IPS DF 6.9 (cell line): ENCODE measurements at regions not wholly inside any gene's neighbourhood (a gene's known extent, or its start where the extent isn't known, plus 50 kb on each side); places are given as distances from the start of the nearest gene placed in this dataset.

ENCODE experiments used
- DNase-seq: peaks from one replicate; pipeline ENCODE4 v3.0.0-alpha.2; 2013; ENCODE audit warnings: low read depth, low spot score
- H3K27ac ChIP-seq: one replicate; pipeline ENCODE4 v1.5.1; 2013; ENCODE audit warnings: low read length, control low read depth
- H3K27me3 ChIP-seq: 2 replicates; pipeline ENCODE4 v1.6.1; 2013; ENCODE audit warnings: mild to moderate bottlenecking, low read length; ENCODE audit not compliant: control insufficient read depth, insufficient read depth
- H3K36me3 ChIP-seq: 2 replicates; pipeline ENCODE4 v1.6.1; 2013; ENCODE audit warnings: low read length; ENCODE audit not compliant: control insufficient read depth, insufficient read depth
- H3K4me1 ChIP-seq: 2 replicates; pipeline ENCODE4 v1.6.1; 2013; ENCODE audit warnings: low read length; ENCODE audit not compliant: control insufficient read depth, insufficient read depth
- H3K4me3 ChIP-seq: 2 replicates; pipeline ENCODE4 v1.5.1; 2013; ENCODE audit warnings: mild to moderate bottlenecking, low read length
- H3K9me3 ChIP-seq: 2 replicates; pipeline ENCODE4 v1.6.1; 2013; ENCODE audit warnings: low read length, inconsistent platforms; ENCODE audit not compliant: control insufficient read depth, insufficient read depth
- WGBS: extraction: QIAGEN DNeasy Blood & Tissue Kit; methylation state at CpG from one replicate; pipeline ENCODE4 v1.1.7; 2013; ENCODE audit warnings: mixed read lengths, missing lambda C conversion rate; ENCODE audit not compliant: insufficient read length, insufficient coverage; 5-methylcytosine and 5-hydroxymethylcytosine counted together

DNA sequence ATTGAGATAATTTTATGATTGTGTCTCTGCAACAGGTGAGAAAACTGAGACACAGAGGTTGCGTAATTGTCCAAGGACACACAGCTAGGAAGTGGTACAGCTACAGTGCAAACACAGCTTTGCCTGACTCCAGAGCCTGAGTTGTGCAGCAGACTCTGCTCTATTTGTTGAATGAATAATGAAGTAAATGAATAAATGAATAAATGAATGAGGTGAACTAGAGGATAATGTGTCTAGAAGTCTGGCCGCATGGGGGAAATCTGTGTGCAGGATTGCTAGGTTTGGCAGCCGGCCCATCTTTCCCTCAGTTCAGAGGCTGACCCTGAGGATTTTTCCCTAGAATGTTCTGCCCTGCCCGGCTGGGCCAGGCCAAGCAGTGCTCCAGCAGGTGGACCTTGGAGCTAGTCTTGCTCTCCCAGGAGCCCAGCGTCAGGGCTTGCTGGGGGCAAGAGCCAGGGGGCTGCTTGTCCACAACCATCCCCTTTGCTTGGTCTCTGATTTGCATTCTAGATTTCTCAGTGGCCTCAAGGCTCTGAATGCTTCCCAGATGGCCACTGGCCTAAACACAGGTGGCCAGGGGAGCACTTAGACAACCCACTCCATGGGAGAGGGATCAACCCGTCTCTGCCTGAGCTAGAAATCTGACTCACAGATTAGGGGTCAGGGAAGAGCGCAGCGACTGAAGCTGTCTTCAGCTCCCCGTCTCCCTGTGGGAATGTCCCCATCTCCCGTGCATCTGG is 225.2 kb downstream of the C12orf75 start:
- no peaks in the 10 kb centered on the region for H3K36me3 ChIP-seq
- DNase-seq, result no peak
- H3K27ac ChIP-seq, result no peak overlapping the region
- H3K4me3 ChIP-seq, result no peak overlapping the region
- no peaks in the 10 kb centered on the region for H3K27me3 ChIP-seq
- no peaks in the 10 kb centered on the region for H3K4me1 ChIP-seq
- H3K9me3 ChIP-seq, result no peaks in the 10 kb centered on the region
- no CpG with 5 or more reads among the region's 10 CpGs for WGBS

DNA sequence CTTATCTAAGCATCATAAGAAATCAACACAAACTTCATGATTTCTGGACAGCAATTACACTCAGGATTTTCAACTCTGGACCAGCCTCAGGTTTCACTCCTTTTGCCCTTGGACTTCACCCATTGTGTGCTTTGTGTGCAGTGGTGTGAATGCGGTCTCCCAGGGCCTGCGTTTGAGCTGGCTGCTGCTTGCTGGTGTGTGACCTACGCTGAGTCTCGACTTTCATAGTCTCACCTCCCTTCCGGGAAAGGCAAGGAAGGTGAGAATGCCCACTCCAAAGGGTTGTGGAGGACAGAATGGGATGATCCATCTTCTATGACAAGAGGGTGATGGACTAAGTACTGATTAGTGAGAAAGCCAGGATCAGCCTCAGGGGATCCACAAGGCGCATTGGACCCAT is 228.8 kb downstream of the C12orf75 start:
- Histone ChIP-seq H3K4me3 (no peak overlapping the region), H3K9me3 (no peaks in the 10 kb centered on the region), H3K27me3 (no peaks in the 10 kb centered on the region), H3K4me1 (peaks cover 3% of the 10 kb centered on the region; the same call in 1 of the 2 replicates), H3K27ac (no peak overlapping the region), H3K36me3 (no peaks in the 10 kb centered on the region)
- WGBS, result no CpG with 5 or more reads among the region's 6 CpGs
- DNase-seq, result no peak

DNA sequence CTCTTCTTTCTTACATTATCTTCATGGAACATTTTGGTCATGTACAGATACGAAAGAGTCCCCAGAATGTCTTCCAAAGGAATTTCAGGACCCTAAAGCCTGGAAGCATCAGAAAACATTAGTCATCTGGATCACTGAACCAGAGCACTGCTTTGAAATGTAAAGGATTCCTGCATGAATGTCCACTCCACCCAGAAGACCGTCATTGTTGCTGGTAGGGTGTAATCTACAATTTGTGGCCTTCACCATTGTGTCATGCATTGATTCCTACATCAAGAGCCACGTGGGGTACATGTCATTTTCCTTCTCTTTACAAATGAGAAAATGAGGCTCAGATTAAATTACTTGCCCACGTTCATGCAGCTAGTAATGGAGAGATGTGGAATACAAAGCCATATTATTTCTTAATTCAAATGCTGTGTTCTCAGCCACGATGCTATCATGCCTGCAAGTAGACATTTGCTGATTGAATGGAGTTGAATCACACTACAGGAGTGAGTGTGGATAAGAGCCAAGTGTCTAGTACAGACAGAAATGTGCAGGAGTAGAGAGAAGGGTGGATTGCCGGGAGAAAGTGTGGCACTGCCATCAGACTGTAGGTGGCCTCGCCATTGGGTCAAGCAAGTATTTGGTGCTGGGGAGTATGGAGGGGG is 231.2 kb downstream of the C12orf75 start:
- DNase-seq, result no peak
- no peak overlapping the region for H3K27ac ChIP-seq
- H3K9me3 ChIP-seq, result no peaks in the 10 kb centered on the region
- H3K4me3 ChIP-seq, result no peak overlapping the region
- no peaks in the 10 kb centered on the region for H3K27me3 ChIP-seq
- peaks cover 3% of the 10 kb centered on the region; the same call in 1 of the 2 replicates for H3K4me1 ChIP-seq
- WGBS, result no CpG with 5 or more reads among the region's 7 CpGs
- H3K36me3 ChIP-seq, result no peaks in the 10 kb centered on the region

DNA sequence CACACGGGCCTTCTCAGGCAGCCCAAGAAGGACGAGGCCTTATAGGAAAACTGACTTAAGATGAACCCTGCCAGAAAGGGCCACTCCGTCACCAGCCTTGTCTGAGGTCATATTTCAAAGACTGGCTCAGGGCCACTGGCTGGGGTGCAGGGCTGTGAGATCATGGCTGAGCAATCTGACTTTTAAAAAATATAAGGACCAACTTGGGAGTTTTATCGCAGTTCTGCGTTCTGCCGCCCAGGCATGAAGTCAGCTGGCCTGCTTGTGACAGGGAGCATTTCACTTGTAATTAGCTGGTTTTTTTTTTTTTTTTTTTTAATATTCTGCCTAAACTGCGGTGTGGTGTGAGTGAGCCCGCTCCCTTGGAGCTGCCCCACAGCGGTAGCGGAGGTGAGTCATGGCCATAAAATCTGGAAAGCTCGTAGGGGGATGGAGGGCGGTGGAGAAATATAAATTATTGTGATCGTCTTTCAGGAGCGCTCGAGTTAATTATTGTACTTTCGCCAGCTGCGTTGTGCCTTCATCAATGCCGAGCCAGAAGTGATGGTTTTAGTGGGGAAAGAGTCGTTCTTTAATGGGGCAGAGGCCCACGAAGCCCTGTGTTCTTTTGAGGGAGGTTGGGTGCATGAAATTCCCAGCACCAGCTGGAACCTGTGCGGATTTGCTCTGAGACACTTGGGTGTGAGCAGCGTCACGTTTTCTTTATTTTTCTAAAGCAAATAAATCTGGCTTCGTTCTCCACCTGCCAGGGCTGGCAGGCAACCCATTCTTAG is 231.9 kb downstream of the C12orf75 start:
- no CpG with 5 or more reads among the region's 24 CpGs for WGBS
- H3K27ac ChIP-seq, result no peak overlapping the region

DNA sequence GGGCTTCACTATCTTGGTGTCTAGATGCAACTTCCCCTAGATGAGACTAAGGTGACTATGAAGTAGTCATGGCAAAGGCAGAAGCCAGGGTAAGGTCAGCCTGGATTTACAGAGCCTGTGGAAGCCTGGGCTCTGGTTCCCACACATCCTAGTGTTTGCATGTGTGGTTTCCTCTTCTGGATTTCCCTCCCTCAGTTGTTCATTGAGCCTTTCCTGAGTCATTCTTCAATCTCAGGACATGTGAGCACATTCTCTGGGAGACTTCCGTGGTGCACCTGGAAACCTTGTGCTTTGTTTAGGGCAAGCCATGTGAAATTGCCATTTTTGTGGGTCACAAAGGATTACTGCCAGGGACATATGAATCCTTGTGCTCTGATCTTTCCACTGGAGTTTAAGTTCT is 236.6 kb downstream of the C12orf75 start:
- no CpG with 5 or more reads among the region's 1 CpG for WGBS
- no peak overlapping the region for H3K27ac ChIP-seq
- H3K4me1 ChIP-seq, result peaks cover under 1% of the 10 kb centered on the region; the same call in 1 of the 2 replicates
- H3K27me3 ChIP-seq, result no peaks in the 10 kb centered on the region
- H3K36me3 ChIP-seq, result no peaks in the 10 kb centered on the region
- DNase-seq, result no peak
- H3K9me3 ChIP-seq, result no peaks in the 10 kb centered on the region
- H3K4me3 ChIP-seq, result no peak overlapping the region

More for the DNA sequence above, 231.9 kb downstream of the C12orf75 start:
- H3K9me3 ChIP-seq, result no peaks in the 10 kb centered on the region
- no peaks in the 10 kb centered on the region for H3K36me3 ChIP-seq
- peak; percentile 16 for DNase-seq
- H3K4me3 ChIP-seq, result no peak overlapping the region
- H3K4me1 ChIP-seq, result peaks cover 3% of the 10 kb centered on the region; the same call in 1 of the 2 replicates
- H3K27me3 ChIP-seq, result no peaks in the 10 kb centered on the region

DNA sequence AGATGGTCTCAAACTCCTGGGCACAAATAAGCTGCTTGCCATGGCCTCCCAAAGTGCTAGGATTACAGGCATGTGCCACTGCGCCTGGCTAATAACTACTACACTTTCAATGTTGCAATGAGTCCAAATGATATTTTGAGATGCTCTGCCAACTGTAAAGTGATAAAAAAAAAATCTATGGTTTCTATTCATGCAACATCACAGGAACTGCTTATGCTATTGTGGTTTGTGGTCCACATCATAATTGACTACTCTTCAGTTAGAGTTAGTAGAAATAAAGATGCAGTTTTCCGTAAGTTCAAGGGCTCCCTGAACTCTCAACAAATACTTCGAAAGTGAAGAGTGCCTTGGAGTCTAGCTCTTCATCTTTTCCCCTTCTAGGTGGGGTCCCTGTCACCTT is 239.4 kb downstream of the C12orf75 start:
- no peaks in the 10 kb centered on the region for H3K36me3 ChIP-seq
- DNase-seq, result no peak
- H3K27ac ChIP-seq, result no peak overlapping the region
- no peak overlapping the region for H3K4me3 ChIP-seq
- H3K27me3 ChIP-seq, result no peaks in the 10 kb centered on the region
- H3K9me3 ChIP-seq, result no peaks in the 10 kb centered on the region
- no peaks in the 10 kb centered on the region for H3K4me1 ChIP-seq
- no CpG with 5 or more reads among the region's 3 CpGs for WGBS

DNA sequence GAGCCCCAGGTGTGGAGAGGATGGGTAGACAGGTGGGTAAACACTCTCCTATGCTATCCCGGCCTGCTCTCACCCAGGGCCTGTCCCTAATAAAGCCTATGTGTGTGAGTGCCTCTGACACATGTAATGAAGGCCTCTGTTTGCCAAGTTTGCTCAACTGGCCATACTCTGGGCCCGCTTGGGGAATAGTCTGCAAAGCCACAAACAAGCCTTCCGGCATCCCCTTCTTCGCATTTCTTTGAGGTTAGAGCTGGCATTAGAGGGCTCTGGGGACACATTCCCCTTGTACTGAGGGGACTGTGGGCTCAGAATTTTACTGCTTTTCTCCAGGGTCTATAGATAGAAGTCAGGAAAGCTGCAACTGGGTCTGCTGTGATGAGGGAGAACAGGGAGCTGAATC is 240.5 kb downstream of the C12orf75 start:
- H3K4me3 ChIP-seq, result no peak overlapping the region
- H3K27ac ChIP-seq, result no peak overlapping the region
- H3K27me3 ChIP-seq, result no peaks in the 10 kb centered on the region
- no peaks in the 10 kb centered on the region for H3K4me1 ChIP-seq
- no CpG with 5 or more reads among the region's 4 CpGs for WGBS
- DNase-seq, result no peak
- H3K36me3 ChIP-seq, result no peaks in the 10 kb centered on the region
- no peaks in the 10 kb centered on the region for H3K9me3 ChIP-seq

DNA sequence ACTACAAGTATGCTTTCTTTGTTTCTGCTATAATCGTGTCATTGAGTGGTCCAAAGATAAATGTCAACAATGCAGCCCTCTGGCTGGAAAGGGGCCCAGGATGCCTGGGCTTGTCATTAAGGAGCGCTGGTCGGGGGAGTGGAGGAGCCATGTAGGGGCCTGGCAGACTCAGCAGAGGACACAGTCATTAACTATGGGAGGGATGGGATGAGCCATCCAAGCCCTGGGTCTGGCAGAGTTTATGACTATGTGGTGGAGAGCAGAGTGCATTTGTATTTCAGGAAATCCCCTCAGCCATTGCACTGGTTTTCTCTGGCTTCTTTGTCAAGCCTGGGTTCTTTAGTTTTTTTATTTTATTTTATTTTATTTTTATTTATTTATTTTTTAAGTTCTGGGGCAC is 243.1 kb downstream of the C12orf75 start:
- Histone ChIP-seq H3K27me3 (no peaks in the 10 kb centered on the region), H3K27ac (no peak overlapping the region), H3K4me1 (no peaks in the 10 kb centered on the region), H3K4me3 (no peak overlapping the region), H3K9me3 (no peaks in the 10 kb centered on the region), H3K36me3 (no peaks in the 10 kb centered on the region)
- no peak for DNase-seq
- WGBS, result no CpG with 5 or more reads among the region's 3 CpGs

DNA sequence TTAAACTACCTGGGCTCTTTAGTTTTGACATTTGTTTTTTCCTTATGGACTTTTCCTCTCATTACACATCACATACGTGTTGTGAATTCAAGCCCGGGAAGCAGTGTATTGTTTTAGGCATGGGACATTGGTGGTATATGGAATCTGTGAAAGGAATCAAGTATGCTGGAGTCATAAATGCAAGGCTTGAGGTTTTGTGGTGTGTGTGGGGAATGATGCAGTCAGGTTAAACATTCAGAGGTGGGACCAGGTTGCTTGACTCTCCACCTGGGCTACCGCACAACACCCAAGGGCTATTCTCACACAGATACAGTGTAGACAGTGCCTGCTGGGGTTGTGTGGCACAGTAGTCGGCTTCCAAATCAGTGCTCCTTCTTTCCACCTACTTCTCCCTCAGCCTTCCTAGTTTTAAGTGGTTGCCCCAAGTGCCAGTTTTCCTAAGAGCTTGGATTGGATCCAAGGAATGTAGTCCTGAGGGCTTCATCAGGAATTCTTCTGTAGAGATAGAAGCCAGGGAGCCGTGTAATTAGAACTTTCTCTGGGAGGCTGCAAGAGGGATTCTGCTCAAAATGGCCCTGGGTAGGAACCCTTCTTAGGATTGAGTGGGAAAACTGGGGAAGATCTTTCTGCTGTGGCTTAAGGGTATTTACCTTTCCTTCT is 243.7 kb downstream of the C12orf75 start:
- WGBS, result no CpG with 5 or more reads among the region's 5 CpGs
- no peaks in the 10 kb centered on the region for H3K27me3 ChIP-seq
- H3K9me3 ChIP-seq, result no peaks in the 10 kb centered on the region
- H3K4me1 ChIP-seq, result no peaks in the 10 kb centered on the region
- H3K4me3 ChIP-seq, result no peak overlapping the region
- no peaks in the 10 kb centered on the region for H3K36me3 ChIP-seq
- no peak overlapping the region for H3K27ac ChIP-seq
- DNase-seq, result no peak

DNA sequence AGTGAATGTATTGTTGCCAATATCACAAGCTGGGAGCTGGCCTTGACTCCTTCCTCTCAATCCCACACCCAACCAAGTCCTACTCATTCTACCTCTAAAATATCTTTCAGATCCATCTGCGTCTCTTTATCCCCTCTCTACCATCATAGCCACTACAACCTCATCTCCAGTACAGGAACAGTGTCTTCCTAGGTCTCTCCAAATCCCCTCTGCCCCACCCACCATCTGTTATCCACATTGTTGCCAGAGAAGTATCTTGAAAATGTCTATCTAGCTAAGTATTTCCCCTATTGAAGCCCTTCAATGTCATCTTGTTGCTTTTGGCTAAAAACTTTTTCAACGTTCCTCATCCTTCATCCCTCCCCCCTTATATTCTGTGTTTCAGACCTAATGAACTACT is 244.7 kb downstream of the C12orf75 start:
- H3K27me3 ChIP-seq, result no peaks in the 10 kb centered on the region
- 100% methylated on average over 2 of the region's 2 CpGs for WGBS
- H3K9me3 ChIP-seq, result no peaks in the 10 kb centered on the region
- H3K27ac ChIP-seq, result no peak overlapping the region
- no peaks in the 10 kb centered on the region for H3K36me3 ChIP-seq
- DNase-seq, result no peak
- no peaks in the 10 kb centered on the region for H3K4me1 ChIP-seq
- no peak overlapping the region for H3K4me3 ChIP-seq
